ENCODE measurements at regions not wholly inside any gene's neighbourhood (a gene's known extent, or its start where the extent isn't known, plus 50 kb on each side); places are given as distances from the start of the nearest gene placed in this dataset.
"Not testable (repeated sequence)": the region's sequence is repeated elsewhere in the genome, so short reads cannot be mapped to it uniquely, and the experiment has no call there.

GRCh38 chr7:121741896-121742295, 131.1 kb upstream of the PTPRZ1 start:
- Histone ChIP-seq H3K27ac (ENCODE audit: low read length) (no peak overlapping the region), H3K9me2 (replicated peaks; ENCODE audit: insufficient read depth, low read length) (no peaks in the 10 kb centered on the region), H3K4me2 (ENCODE audit: low read depth, low read length, poor library complexity, severe bottlenecking) (no peak overlapping the region), H3K4me3 (ENCODE audit: low read length) (no peak overlapping the region), H4K20me1 (ENCODE audit: insufficient read depth, low read depth, low read length) (no peaks in the 10 kb centered on the region), H3K9ac (ENCODE audit: low read length) (no peak overlapping the region), H3K4me1 (ENCODE audit: low read length) (no peaks in the 10 kb centered on the region), H3K27me3 (ENCODE audit: low read length) (no peaks in the 10 kb centered on the region), H3K36me3 (ENCODE audit: insufficient read depth, low read length) (no peaks in the 10 kb centered on the region), H3K79me2 (ENCODE audit: low read length) (no peaks in the 10 kb centered on the region), H2AFZ (ENCODE audit: low read length) (no peak overlapping the region), H3K9me3 (ENCODE audit: low read length) (no peaks in the 10 kb centered on the region)
- no peak for DNase-seq

GRCh38 chr7:121739465-121739864, 133.5 kb upstream of the PTPRZ1 start:
- Histone ChIP-seq H3K27ac (ENCODE audit: low read length) (no peak overlapping the region), H4K20me1 (ENCODE audit: insufficient read depth, low read depth, low read length) (no peaks in the 10 kb centered on the region), H3K9ac (ENCODE audit: low read length) (no peak overlapping the region), H3K4me3 (ENCODE audit: low read length) (no peak overlapping the region), H3K36me3 (ENCODE audit: insufficient read depth, low read length) (no peaks in the 10 kb centered on the region), H3K9me3 (ENCODE audit: low read length) (no peaks in the 10 kb centered on the region), H2AFZ (ENCODE audit: low read length) (no peak overlapping the region), H3K79me2 (ENCODE audit: low read length) (no peaks in the 10 kb centered on the region), H3K27me3 (ENCODE audit: low read length) (no peaks in the 10 kb centered on the region), H3K4me2 (ENCODE audit: low read depth, low read length, poor library complexity, severe bottlenecking) (no peak overlapping the region), H3K4me1 (ENCODE audit: low read length) (no peaks in the 10 kb centered on the region), H3K9me2 (replicated peaks; ENCODE audit: insufficient read depth, low read length) (no peaks in the 10 kb centered on the region)
- no peak for DNase-seq

DNA sequence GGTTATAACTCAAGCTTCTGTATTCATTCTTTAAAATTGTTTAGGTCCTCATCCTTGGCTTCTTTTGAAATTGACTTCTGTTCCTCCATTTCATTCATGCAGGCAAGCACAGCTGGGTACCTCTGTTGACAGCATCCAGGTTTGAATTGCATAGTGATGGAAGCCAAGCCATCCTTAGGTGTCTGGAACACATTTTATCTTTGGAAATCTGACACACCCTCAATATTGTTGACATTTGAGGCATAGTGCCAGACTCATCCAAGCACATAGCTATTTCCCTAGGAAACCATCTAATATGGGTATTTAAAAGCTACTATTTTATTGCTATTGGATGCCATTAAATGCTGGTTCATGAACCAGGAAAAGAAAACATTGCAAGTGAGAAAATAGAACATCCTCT, 142.1 kb upstream of the PTPRZ1 start:
- H3K27me3 ChIP-seq (ENCODE audit: low read length), result no peaks in the 10 kb centered on the region
- H3K27ac ChIP-seq (ENCODE audit: low read length), result no peak overlapping the region
- DNase-seq, result no peak
- H3K36me3 ChIP-seq (ENCODE audit: insufficient read depth, low read length), result no peaks in the 10 kb centered on the region
- H3K4me1 ChIP-seq (ENCODE audit: low read length), result no peaks in the 10 kb centered on the region
- no peak overlapping the region for H3K9ac ChIP-seq (ENCODE audit: low read length)
- no peaks in the 10 kb centered on the region for H3K79me2 ChIP-seq (ENCODE audit: low read length)
- H4K20me1 ChIP-seq (ENCODE audit: insufficient read depth, low read depth, low read length), result no peaks in the 10 kb centered on the region
- no peak overlapping the region for H3K4me3 ChIP-seq (ENCODE audit: low read length)
- H3K9me2 ChIP-seq (replicated peaks; ENCODE audit: insufficient read depth, low read length), result no peaks in the 10 kb centered on the region
- H2AFZ ChIP-seq (ENCODE audit: low read length), result no peak overlapping the region
- no peaks in the 10 kb centered on the region for H3K9me3 ChIP-seq (ENCODE audit: low read length)
- H3K4me2 ChIP-seq (ENCODE audit: low read depth, low read length, poor library complexity, severe bottlenecking), result no peak overlapping the region

DNA sequence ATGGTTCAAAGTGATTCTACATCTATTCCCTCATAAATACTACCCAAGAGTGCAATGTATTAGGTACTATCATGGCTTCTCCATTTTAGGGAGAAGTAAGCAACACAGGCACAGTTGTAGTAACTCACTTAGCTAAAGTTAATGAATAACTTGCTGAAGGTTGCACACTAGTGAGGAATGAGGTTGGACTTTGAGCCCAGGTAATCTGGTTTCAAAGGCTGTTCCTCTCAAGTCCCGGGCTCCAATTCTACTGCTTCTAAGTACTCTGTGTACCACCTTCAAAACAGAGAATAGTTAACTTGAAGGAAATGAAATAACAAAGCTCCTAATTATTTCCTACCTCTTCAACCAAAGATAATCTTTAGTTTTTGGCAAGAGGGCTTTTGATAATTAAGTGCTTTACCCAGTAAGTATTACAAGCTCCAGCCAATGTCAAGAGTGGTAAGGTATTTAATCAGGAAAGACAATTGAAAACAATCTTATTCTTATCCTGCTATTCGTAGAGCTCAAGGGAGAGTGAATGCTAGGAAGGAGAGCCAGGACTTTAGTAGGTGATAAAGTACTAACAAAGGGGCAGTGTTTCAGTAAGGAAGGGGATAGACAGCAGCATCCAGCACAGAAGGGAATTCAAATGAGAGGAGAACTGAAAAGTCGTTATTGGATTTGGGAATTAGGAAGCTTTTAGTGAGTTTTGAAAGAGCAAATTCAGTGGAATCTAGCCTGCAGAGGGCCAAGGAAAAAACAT, 158.2 kb upstream of the PTPRZ1 start:
- Histone ChIP-seq H3K9ac (ENCODE audit: low read length) (no peak overlapping the region), H3K27ac (ENCODE audit: low read length) (no peak overlapping the region), H3K36me3 (ENCODE audit: insufficient read depth, low read length) (no peaks in the 10 kb centered on the region), H3K9me2 (replicated peaks; ENCODE audit: insufficient read depth, low read length) (no peaks in the 10 kb centered on the region), H3K9me3 (ENCODE audit: low read length) (no peaks in the 10 kb centered on the region), H3K79me2 (ENCODE audit: low read length) (no peaks in the 10 kb centered on the region), H3K4me1 (ENCODE audit: low read length) (no peaks in the 10 kb centered on the region), H3K27me3 (ENCODE audit: low read length) (no peaks in the 10 kb centered on the region), H3K4me2 (ENCODE audit: low read depth, low read length, poor library complexity, severe bottlenecking) (no peak overlapping the region), H4K20me1 (ENCODE audit: insufficient read depth, low read depth, low read length) (no peaks in the 10 kb centered on the region), H2AFZ (ENCODE audit: low read length) (no peak overlapping the region), H3K4me3 (ENCODE audit: low read length) (no peak overlapping the region)
- DNase-seq, result no peak

GRCh38 chr7:121712961-121713360, 160.0 kb upstream of the PTPRZ1 start:
- not testable (repeated sequence) for H3K9me3 ChIP-seq (ENCODE audit: low read length); H3K4me1 ChIP-seq (ENCODE audit: low read length); H2AFZ ChIP-seq (ENCODE audit: low read length); H3K36me3 ChIP-seq (ENCODE audit: insufficient read depth, low read length); H3K9ac ChIP-seq (ENCODE audit: low read length); H3K9me2 ChIP-seq (replicated peaks; ENCODE audit: insufficient read depth, low read length); H3K4me2 ChIP-seq (ENCODE audit: low read depth, low read length, poor library complexity, severe bottlenecking); H3K4me3 ChIP-seq (ENCODE audit: low read length); H3K79me2 ChIP-seq (ENCODE audit: low read length); H4K20me1 ChIP-seq (ENCODE audit: insufficient read depth, low read depth, low read length); DNase-seq; H3K27ac ChIP-seq (ENCODE audit: low read length); H3K27me3 ChIP-seq (ENCODE audit: low read length)

DNA sequence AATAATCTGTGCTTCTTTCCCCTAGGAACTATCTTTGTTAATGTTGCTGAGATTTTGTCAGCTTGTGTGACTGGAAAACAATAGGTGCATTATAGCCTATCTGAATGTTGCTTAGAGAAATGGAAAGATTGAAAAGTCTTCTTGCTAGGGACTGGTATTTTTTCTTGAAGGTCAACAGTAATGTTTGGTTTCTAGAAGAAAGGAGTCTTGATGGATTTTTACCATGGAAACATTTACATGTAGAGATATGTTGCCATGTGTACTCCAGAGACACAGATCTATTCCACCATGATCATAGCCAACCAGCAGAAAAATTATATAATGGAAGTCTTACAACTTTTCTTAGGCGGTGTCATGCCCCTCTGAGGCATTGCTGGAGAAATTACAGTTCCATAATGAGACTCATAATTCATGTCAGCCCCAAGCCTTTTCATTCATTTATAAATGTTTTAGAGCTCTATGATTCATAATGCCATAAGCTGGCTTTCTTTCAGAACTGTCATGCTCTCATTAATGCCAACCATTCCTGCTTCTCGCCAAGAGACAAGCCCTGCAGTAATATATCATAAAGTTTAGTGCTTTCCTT, 175.1 kb upstream of the PTPRZ1 start:
- H2AFZ ChIP-seq (ENCODE audit: low read length), result no peak overlapping the region
- no peaks in the 10 kb centered on the region for H3K4me1 ChIP-seq (ENCODE audit: low read length)
- no peaks in the 10 kb centered on the region for H3K36me3 ChIP-seq (ENCODE audit: insufficient read depth, low read length)
- no peaks in the 10 kb centered on the region for H3K79me2 ChIP-seq (ENCODE audit: low read length)
- no peak overlapping the region for H3K9ac ChIP-seq (ENCODE audit: low read length)
- H4K20me1 ChIP-seq (ENCODE audit: insufficient read depth, low read depth, low read length), result no peaks in the 10 kb centered on the region
- H3K9me3 ChIP-seq (ENCODE audit: low read length), result no peaks in the 10 kb centered on the region
- no peaks in the 10 kb centered on the region for H3K9me2 ChIP-seq (replicated peaks; ENCODE audit: insufficient read depth, low read length)
- no peak overlapping the region for H3K4me3 ChIP-seq (ENCODE audit: low read length)
- no peaks in the 10 kb centered on the region for H3K27me3 ChIP-seq (ENCODE audit: low read length)
- H3K27ac ChIP-seq (ENCODE audit: low read length), result no peak overlapping the region
- no peak overlapping the region for H3K4me2 ChIP-seq (ENCODE audit: low read depth, low read length, poor library complexity, severe bottlenecking)
- DNase-seq, result no peak

DNA sequence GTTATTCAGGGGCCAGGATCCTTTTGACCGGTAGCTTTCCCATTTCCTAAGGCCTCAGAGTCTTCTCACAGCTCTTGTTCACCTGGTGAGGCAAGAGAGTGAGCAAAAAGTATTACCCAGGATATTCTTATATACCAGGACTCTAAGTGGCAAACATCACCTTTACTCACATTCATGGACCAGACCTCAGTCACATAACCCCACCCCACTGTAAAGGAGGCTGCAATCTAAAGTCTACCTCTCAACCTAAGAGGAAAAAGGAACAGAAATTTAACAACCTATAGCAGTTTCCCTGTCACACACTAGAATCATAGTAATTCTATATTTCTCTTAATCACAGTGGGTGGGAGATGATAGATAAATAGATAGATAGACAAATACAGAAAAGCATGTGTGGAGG, 176.0 kb upstream of the PTPRZ1 start:
- Histone ChIP-seq H3K27me3 (ENCODE audit: low read length) (no peaks in the 10 kb centered on the region), H3K36me3 (ENCODE audit: insufficient read depth, low read length) (no peaks in the 10 kb centered on the region), H2AFZ (ENCODE audit: low read length) (no peak overlapping the region), H3K27ac (ENCODE audit: low read length) (no peak overlapping the region), H3K9me2 (replicated peaks; ENCODE audit: insufficient read depth, low read length) (no peaks in the 10 kb centered on the region), H3K79me2 (ENCODE audit: low read length) (no peaks in the 10 kb centered on the region), H4K20me1 (ENCODE audit: insufficient read depth, low read depth, low read length) (no peaks in the 10 kb centered on the region), H3K9ac (ENCODE audit: low read length) (no peak overlapping the region), H3K4me3 (ENCODE audit: low read length) (no peak overlapping the region), H3K4me2 (ENCODE audit: low read depth, low read length, poor library complexity, severe bottlenecking) (no peak overlapping the region), H3K4me1 (ENCODE audit: low read length) (no peaks in the 10 kb centered on the region), H3K9me3 (ENCODE audit: low read length) (no peaks in the 10 kb centered on the region)
- DNase-seq, result no peak

- Histone ChIP-seq H3K9ac (ENCODE audit: low read length) (no peak overlapping the region), H3K4me1 (ENCODE audit: low read length) (no peaks in the 10 kb centered on the region), H3K27ac (ENCODE audit: low read length) (no peak overlapping the region), H2AFZ (ENCODE audit: low read length) (no peak overlapping the region), H4K20me1 (ENCODE audit: insufficient read depth, low read depth, low read length) (no peaks in the 10 kb centered on the region), H3K36me3 (ENCODE audit: insufficient read depth, low read length) (no peaks in the 10 kb centered on the region), H3K9me2 (replicated peaks; ENCODE audit: insufficient read depth, low read length) (no peaks in the 10 kb centered on the region), H3K9me3 (ENCODE audit: low read length) (no peaks in the 10 kb centered on the region), H3K27me3 (ENCODE audit: low read length) (no peaks in the 10 kb centered on the region), H3K79me2 (ENCODE audit: low read length) (no peaks in the 10 kb centered on the region), H3K4me2 (ENCODE audit: low read depth, low read length, poor library complexity, severe bottlenecking) (no peak overlapping the region), H3K4me3 (ENCODE audit: low read length) (no peak overlapping the region)
- DNase-seq, result no peak
Observed at GRCh38 chr7:121689749-121690148, 183.2 kb upstream of the PTPRZ1 start.

All from Karpas-422 (cell line).